Stomach (tissue), 4 donors: ENCODE measurements at regions not wholly inside any gene's neighbourhood (a gene's known extent, or its start where the extent isn't known, plus 50 kb on each side); places are given as distances from the start of the nearest gene placed in this dataset.

Experiments used
- EP300 ChIP-seq: sonication (generic); formaldehyde crosslinking; IDR thresholded peaks from one replicate; pipeline ENCODE4 v1.6.1; 2017; ENCODE audit warnings: antibody characterized with exemption
- POLR2A ChIP-seq, 4 donors: fragments of 450-650 bp; IDR thresholded peaks; one replicate each; pipeline ENCODE4 v1.6.1; 2016; ENCODE audit warnings: antibody characterized with exemption in 4 of 4, control low read depth in 2 of 4, mild to moderate bottlenecking in 1 of 4, moderate library complexity in 1 of 4

GRCh38 chr1:182328591-182328990 is 63.0 kb downstream of the GLUL start:
- TF ChIP-seq EP300 (no peak), POLR2A (IDR thresholded peaks at IDR 0.05) (no peak)
